ENCODE measurements at regions not wholly inside any gene's neighbourhood (a gene's known extent, or its start where the extent isn't known, plus 50 kb on each side); places are given as distances from the start of the nearest gene placed in this dataset.
A peak's percentile ranks its signal among the peaks of the same experiment; 100 is the strongest.

DNA sequence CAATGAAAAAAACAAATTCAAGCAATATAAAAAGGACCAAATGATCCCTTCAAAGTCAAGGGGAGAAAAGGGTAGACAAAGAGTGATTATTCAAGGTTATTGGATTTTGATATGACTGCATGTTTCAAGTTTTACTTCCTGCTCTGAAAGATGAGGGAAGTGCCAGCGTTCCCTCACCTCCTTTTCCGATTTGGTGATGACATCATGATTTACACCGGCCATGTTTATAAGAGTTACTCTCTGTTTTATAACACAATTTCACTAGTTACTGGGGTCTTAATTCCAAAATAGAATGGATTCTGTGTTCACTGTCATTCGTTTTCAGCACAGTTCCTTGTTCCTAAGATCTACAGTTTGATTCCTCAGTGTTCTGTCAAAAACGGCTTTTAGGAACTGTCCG, 60.5 kb upstream of the CPXM2 start:
- DNase-seq = no peak

DNA sequence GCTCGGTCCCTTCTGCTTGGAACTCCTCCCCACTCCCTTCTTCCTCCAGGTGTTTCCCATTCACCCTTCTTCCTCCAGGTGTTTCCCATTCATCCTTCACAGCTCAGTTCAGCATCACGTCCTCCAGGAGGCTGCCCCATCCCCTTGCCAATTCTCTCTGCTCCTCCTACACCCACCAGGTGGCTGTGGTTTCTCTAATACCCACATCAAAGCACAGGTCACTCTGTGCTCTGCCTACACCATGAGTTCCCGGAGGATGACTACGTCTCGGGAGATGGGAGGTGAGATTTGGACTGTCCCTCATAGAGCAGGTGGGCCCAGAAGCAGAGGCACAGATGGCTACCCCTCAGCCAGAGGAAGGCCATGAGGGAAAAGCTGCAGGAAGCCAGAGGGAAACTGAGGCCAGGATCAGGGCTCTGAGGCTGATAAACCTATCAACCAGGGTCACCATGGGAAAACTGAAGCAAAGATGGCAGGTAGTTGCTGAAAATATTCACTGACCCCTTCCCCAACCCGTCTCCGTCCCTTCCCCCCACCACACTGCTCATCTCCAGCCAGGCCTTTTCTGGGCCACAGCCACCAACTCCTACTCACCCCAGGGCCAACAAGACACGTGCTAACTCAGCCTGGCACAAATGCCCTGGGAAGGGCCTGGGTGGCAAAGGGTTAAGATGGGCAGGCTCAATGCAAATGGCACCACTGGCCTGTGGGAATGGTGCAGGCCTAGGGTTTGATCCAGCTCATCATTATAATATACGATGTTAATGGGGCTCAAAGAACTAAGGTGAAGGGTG, 56.6 kb upstream of the CPXM2 start:
- no peak for DNase-seq

DNA sequence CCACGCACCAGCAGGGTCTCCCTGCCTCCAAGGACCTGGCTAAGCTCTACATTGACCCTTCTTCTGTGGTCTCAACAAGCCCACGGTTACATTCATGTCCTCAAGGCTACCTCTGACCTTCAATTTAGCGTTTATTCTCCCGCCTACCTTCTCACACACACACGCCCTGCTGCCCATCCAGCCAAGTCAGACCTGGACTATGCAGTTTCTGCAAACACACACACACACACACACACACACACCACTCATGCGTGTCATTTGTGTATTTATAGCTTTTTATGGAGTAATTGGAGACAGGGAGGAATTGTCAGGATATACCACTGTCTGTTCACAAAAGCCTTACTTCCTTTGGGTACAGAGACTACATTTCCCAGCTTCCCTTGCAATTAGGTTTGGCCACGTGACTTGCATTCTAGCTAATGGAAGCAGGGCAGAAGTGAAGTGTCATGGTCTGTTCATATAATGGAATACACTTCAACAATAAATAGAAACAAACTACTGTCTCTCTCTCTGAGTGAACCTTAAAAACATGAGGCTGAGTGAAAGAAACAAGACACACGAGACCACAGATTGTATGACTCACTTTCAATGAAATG, 53.8 kb upstream of the CPXM2 start:
- DNase-seq = peak; percentile 56

DNA sequence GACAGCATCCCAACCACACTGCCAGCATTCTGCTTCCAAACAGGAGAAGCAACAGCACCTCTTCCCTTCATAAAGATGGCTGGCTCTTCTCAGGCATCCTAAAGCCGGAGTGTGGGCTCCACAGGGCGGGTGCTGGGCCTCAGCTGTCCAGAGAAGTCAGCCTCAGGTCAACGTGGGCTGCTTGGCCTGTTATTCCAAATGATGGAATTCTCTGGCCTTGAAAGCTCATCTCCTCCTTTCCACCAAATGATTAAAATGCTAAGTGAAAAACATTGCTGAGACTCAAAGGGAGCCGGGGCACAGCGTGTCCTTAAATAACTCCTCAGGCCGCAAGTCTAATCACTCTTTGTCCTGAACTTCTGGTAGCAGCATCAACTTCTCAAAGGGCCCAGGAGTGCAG, 53.1 kb upstream of the CPXM2 start:
- DNase-seq = no peak

DNA sequence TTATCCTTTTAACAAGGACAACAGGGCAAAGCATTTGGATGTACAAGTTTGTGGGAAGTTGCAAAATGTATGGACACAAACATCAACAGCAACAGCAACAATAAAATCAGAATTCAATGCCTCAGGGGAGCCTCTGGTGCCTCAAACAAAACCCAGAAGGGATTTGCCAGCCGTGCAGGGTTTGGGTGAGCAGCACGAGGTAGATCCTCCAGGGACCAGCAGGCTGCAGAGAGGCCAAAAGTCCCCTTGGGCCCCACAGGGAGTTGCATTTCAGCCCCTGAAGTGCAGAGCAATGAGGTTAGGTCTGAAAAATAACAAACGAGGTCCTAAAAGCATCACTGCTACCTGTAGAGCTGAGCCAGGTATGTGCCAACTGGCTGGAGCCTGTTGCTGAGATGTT, 51.7 kb upstream of the CPXM2 start:
- no peak for DNase-seq

DNA sequence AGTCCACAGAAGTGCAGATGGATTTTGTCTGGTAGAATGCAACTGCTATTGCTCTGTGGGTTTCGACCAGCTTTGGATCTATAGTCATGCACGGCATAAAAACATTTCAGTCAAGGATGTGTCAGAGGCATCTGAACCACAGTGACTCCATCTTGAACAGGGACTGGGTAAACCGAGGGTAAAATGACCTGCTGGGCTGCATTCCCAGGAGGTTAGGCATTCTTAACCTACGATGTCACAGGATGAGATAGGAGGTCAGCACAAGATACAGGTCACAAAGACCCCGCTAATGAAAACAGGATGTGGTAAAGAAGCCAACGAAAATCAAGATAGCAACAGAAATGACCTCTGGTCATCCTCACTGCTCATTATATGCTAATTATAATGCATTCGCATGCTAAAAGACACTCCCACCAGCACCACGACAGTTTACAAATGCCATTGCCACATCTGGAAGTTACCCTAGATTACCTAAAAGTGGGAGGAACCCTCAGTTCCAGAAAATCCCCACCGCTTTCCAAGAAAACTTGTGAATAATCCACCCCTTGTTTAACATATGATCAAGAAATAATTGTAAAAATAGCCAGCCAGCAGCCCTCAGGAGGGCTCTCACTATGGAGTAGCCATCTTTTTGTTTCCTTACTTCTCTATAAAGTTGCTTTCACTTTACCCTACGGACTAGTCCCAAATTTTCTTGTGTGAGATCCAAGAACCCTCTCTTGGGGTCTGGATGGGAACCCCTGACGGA, 50.7 kb upstream of the CPXM2 start:
- DNase-seq = no peak

Measured in NCI-H2171 treated with DMSO at 0.1 percent for 48 hours (cell line).